Spleen (tissue), 11 donors: ENCODE measurements at regions not wholly inside any gene's neighbourhood (a gene's known extent, or its start where the extent isn't known, plus 50 kb on each side); places are given as distances from the start of the nearest gene placed in this dataset.

Experiments
- DNase-seq: peaks from one replicate; pipeline ENCODE4 v3.0.0-alpha.2; 2020
- H3K27ac ChIP-seq, 8 donors: fragments of 200-600 bp; sonication (generic) in 7 of 8; 1 replicate in 4 of 8; 2 replicates in 4 of 8; pipeline versions ENCODE4 v1.5.0 to v1.8.0; 2016 to 2021; ENCODE audit warnings: inconsistent platforms in 4 of 8, mild to moderate bottlenecking in 4 of 8, moderate library complexity in 1 of 8
- H3K27me3 ChIP-seq, 7 donors: fragments of 200-600 bp; sonication (generic) in 6 of 7; replicated peaks in 1 of 7; 1 replicate in 4 of 7; 2 replicates in 3 of 7; pipeline versions ENCODE4 v1.5.0 to v1.8.0; 2016 to 2021; ENCODE audit warnings: inconsistent platforms in 3 of 7, mild to moderate bottlenecking in 1 of 7
- H3K36me3 ChIP-seq, 6 donors: fragments of 200-600 bp; sonication (generic) in 5 of 6; 1 replicate in 4 of 6; 2 replicates in 2 of 6; pipeline versions ENCODE4 v1.5.0 to v1.8.0; 2016 to 2021; ENCODE audit warnings: inconsistent platforms in 2 of 6
- H3K4me1 ChIP-seq, 6 donors: fragments of 200-600 bp; sonication (generic) in 5 of 6; 1 replicate in 3 of 6; 2 replicates in 3 of 6; pipeline versions ENCODE4 v1.5.0 to v1.8.0; 2016 to 2021; ENCODE audit warnings: inconsistent platforms in 3 of 6
- H3K4me3 ChIP-seq, 8 donors: fragments of 200-600 bp; sonication (generic) in 7 of 8; 1 replicate in 4 of 8; 2 replicates in 4 of 8; pipeline versions ENCODE4 v1.5.0 to v1.8.0; 2016 to 2021; ENCODE audit warnings: inconsistent platforms in 4 of 8, mild to moderate bottlenecking in 4 of 8, moderate library complexity in 2 of 8
- H3K9me3 ChIP-seq, 8 donors: fragments of 200-600 bp; sonication (generic) in 7 of 8; 1 replicate in 4 of 8; 2 replicates in 4 of 8; pipeline versions ENCODE4 v1.5.0 to v1.8.0; 2016 to 2021; ENCODE audit warnings: inconsistent platforms in 4 of 8
- POLR2A ChIP-seq, 3 donors: fragments of 450-650 bp; IDR thresholded peaks; one replicate each; pipeline ENCODE4 v1.5.1; 2017; ENCODE audit warnings: antibody characterized with exemption in 3 of 3, mild to moderate bottlenecking in 1 of 3
- POLR2AphosphoS5 ChIP-seq, 3 donors: sonication (generic); formaldehyde crosslinking; IDR thresholded peaks; one replicate each; pipeline ENCODE4 v1.5.1; 2017; ENCODE audit warnings: antibody characterized with exemption in 3 of 3
- WGBS, 5 donors: extraction: QIAGEN DNeasy Blood & Tissue Kit in 3 of 5; methylation state at CpG; one replicate each; pipeline versions ENCODE4 v1.1.5 to v1.1.7; 2013 to 2018; 5-methylcytosine and 5-hydroxymethylcytosine counted together
- intact Hi-C: fragments of 100-400 bp; cut with DNase I; formaldehyde crosslinking; loops from one replicate; pipeline ENCODE4 v1.15.0; 2023; ENCODE audit warnings: low total_unique reads
- TF ChIP-seq, protein P1 (sequence below), 11 experiments: fragments of 200-600 bp in 7 of 11; fragments of 450-650 bp in 4 of 11; sonication (generic) in 4 of 11; IDR thresholded peaks in 8 of 11; conservative IDR thresholded peaks in 3 of 11; 1 replicate in 7 of 11; 2 replicates in 4 of 11; pipeline versions ENCODE4 v1.4.0 to v1.8.0; 2016 to 2021; ENCODE audit warnings: antibody characterized with exemption in 11 of 11, inconsistent platforms in 4 of 11, mild to moderate bottlenecking in 1 of 11
- donor health status: healthy with polysubstance abuse.
- donor health status: DM: no; HTN: no; CAD: no; lungs with moderate emphysema.
- donor health status: DM: no; HTN: no; CAD: no.
- donor health status: Bipolar disorder and iron deficiency.
- donor health status: healthy.
- donor health status: DM: no; HTN: no; CAD: no.
- donor health status: DM: yes; HTN: yes; CAD: no.

DNA sequence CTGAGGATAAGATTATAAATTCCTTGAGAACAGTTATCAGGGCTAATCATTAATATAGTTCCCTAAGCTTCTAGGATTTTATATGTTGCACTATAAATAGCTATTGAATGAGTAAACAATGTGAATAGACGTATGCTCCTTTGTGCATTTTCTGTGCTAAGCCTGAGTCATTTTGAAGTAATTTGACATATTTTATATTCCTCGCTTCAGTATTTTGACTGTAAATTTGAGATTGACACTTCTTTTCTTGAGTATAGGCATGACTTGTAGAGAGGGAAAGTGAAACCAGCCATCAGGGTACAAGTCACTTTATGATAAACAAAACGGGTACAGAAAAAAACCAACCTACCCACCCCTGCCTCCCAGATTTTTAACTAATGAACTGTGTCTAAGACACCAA is 367.7 kb upstream of the PRR16 start:
- no peak for TF ChIP-seq POLR2A (IDR thresholded peaks at IDR 0.05)
- no peak for TF ChIP-seq POLR2AphosphoS5 (IDR thresholded peaks at IDR 0.05)
- Histone ChIP-seq H3K36me3 (no peaks in the 10 kb centered on the region), H3K9me3 (no peaks in the 10 kb centered on the region), H3K4me1 (peaks cover 0 to 8% (median 2%) of the 10 kb centered on the region in 6 donors), H3K27ac (peak overlapping the region in 2 of 8 donors; percentile 5 to 19), H3K4me3 (peak overlapping the region in 2 of 8 donors; percentile 10 to 42), H3K27me3 (peaks cover 0 to 6% (median 0%) of the 10 kb centered on the region in 7 donors)
- intact Hi-C loops: no loop called here
- no peak for DNase-seq
- 23 to 36% (median 27%) methylated on average over 3 of the region's 3 CpGs for WGBS, 5 donors

DNA sequence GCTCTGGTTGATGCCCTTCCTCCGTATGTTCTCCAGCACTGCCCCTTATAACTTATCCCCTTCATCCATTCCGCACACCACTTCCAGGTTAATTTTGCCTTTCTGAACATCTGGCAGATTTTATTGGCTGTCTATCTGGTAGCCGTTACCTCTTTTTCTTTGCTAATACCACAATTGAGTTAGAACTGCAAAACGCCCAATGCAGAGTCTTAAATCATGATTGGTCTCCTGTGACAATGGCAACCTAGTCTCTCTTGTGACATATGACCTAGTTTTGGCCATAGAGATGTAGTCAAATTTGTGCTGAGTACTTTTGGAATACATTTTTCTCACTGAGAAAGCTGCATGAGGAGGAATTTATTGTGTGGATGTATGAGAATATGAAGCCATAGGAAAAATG is 365.7 kb upstream of the PRR16 start:
- Histone ChIP-seq H3K4me3 (no peak overlapping the region), H3K27ac (no peak overlapping the region), H3K27me3 (no peaks in the 10 kb centered on the region), H3K4me1 (peaks cover 0 to 8% (median 2%) of the 10 kb centered on the region in 6 donors), H3K9me3 (no peaks in the 10 kb centered on the region), H3K36me3 (no peaks in the 10 kb centered on the region)
- intact Hi-C loops: no loop called here
- DNase-seq: no peak
- TF ChIP-seq, protein P1, sequence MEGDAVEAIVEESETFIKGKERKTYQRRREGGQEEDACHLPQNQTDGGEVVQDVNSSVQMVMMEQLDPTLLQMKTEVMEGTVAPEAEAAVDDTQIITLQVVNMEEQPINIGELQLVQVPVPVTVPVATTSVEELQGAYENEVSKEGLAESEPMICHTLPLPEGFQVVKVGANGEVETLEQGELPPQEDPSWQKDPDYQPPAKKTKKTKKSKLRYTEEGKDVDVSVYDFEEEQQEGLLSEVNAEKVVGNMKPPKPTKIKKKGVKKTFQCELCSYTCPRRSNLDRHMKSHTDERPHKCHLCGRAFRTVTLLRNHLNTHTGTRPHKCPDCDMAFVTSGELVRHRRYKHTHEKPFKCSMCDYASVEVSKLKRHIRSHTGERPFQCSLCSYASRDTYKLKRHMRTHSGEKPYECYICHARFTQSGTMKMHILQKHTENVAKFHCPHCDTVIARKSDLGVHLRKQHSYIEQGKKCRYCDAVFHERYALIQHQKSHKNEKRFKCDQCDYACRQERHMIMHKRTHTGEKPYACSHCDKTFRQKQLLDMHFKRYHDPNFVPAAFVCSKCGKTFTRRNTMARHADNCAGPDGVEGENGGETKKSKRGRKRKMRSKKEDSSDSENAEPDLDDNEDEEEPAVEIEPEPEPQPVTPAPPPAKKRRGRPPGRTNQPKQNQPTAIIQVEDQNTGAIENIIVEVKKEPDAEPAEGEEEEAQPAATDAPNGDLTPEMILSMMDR (IDR thresholded peaks at IDR 0.05 in 8 of 11, conservative IDR thresholded peaks at IDR 0.05 in 3 of 11): no peak
- WGBS, 5 donors: 43 to 73% (median 55%) methylated on average over 4 of the region's 4 CpGs

- Histone ChIP-seq H3K36me3 (no peaks in the 10 kb centered on the region), H3K27ac (no peak overlapping the region), H3K27me3 (no peaks in the 10 kb centered on the region), H3K4me3 (no peak overlapping the region), H3K9me3 (no peaks in the 10 kb centered on the region), H3K4me1 (peaks cover 0 to 8% (median 2%) of the 10 kb centered on the region in 6 donors)
- TF ChIP-seq POLR2AphosphoS5 (IDR thresholded peaks at IDR 0.05): no peak
- TF ChIP-seq POLR2A (IDR thresholded peaks at IDR 0.05): no peak
- TF ChIP-seq, protein P1 (IDR thresholded peaks at IDR 0.05 in 8 of 11, conservative IDR thresholded peaks at IDR 0.05 in 3 of 11): no peak
- DNase-seq: no peak
- intact Hi-C loops: no loop called here
- WGBS, 5 donors: 40 to 58% (median 45%) methylated on average over 5 of the region's 5 CpGs
These were observed 365.1 kb upstream of the PRR16 start for GRCh38 chr5:120098902-120099535.

GRCh38 chr5:120101771-120102170 is 362.3 kb upstream of the PRR16 start:
- Histone ChIP-seq H3K36me3 (no peaks in the 10 kb centered on the region), H3K27me3 (no peaks in the 10 kb centered on the region), H3K4me1 (peaks cover 0 to 8% (median 0%) of the 10 kb centered on the region in 6 donors), H3K27ac (no peak overlapping the region), H3K9me3 (no peaks in the 10 kb centered on the region), H3K4me3 (no peak overlapping the region)
- intact Hi-C loops: no loop called here
- no peak for DNase-seq
- TF ChIP-seq, protein P1 (IDR thresholded peaks at IDR 0.05 in 8 of 11, conservative IDR thresholded peaks at IDR 0.05 in 3 of 11): no peak
- TF ChIP-seq POLR2A (IDR thresholded peaks at IDR 0.05) (no peak), POLR2AphosphoS5 (IDR thresholded peaks at IDR 0.05) (no peak)
